ENCODE measurements at regions not wholly inside any gene's neighbourhood (a gene's known extent, or its start where the extent isn't known, plus 50 kb on each side); places are given as distances from the start of the nearest gene placed in this dataset.
"Not testable (repeated sequence)": the region's sequence is repeated elsewhere in the genome, so short reads cannot be mapped to it uniquely, and the experiment has no call there.

DNA sequence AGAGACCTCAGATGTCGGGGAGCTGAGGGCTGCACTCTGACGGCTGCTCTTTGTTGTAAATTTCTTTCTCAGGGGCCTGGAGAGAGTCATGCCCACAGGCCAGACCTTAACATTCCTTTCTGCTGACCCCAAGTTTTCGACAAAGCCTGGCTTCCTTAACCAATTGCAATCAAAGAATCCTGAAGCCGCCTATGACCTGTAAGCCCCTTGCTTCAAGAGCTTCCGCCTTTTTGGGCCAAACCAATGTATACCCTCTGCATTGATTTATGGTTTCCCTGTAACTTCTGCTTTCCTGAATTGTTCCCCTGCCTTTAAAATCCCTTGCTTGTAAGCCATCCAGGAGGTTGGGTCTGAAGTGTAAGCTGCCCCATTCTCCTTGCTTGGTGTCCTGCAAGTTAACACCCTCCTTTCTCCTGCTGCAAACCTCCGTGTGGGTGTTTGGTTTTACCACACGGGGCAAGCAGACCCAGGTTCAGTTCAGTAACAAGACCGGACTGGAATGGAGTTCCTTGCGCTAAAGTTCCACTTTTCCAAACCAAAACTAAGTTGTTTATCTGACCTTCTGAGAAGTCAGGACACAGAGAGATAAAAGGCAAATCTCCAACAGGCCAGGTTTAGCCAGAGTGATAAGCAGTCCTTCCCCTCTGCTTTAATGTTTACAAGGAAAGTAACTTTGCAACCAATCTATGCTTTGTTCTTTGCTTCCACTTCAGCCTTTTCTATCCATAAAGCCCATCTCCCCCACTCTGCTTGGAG, 141.6 kb downstream of the KCNJ12 start:
- no peak for DNase-seq

DNA sequence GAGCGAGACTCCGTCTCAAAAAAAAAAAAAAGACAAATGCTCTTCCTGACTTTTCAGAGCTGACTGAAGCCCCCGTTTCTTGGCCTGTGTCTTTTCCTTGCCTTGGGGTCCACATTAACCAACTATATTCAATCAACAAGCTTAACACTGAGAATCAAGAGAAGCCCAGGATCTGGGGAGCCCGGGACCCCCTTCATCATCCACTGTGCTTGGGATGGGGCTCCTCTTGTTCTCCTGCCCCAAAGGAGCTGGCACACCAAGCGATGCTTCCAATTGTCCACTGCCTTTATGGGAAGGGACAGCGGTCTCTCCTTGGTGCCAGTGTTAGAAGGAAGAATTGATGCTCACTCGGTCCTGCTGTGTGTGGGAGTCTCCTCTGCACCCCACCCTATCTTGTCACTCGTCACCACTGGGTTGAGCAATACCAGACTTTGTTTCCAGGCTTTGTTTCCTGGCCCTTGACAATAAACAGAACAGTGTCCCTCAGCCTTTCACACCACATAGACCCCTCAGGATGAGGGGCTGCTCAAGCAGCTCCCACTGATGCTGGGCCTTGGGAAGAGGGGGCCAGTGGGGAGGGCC, 146.7 kb downstream of the KCNJ12 start:
- no peak for DNase-seq

DNA sequence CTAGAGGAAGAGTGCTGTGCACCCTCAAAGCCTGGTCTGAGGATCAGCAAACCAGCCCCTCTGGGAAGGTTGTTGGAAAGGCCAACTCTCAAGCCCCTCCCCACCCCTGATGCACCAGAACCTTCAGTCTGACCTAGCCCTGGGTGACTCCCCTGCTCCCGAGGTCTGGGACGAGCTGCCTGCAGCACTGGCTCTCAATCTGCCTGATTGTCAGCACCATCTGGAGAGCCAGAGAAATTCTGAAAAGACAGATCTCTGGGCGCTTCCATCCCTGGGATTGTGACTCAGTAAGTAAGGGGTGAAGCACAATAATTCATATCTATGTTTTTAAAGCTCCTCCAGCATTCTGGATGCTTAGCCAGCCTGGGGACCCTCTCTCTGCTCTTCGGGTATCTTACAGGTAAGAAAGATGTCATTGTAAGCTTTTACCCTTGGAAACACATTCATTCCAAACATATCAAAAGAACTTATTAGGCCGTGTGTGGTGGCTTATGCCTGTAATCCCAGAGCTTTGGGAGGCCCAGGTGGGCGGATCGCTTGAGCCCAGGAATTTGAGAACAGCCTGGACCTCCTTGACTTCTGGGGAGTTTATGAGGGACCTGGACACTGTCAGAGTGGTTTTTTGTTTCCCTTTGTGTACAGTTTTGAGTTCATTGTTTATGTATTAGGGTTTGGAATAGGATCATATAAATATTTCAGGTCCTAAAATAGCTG, 147.5 kb downstream of the KCNJ12 start:
- DNase-seq: peak; percentile 37

DNA sequence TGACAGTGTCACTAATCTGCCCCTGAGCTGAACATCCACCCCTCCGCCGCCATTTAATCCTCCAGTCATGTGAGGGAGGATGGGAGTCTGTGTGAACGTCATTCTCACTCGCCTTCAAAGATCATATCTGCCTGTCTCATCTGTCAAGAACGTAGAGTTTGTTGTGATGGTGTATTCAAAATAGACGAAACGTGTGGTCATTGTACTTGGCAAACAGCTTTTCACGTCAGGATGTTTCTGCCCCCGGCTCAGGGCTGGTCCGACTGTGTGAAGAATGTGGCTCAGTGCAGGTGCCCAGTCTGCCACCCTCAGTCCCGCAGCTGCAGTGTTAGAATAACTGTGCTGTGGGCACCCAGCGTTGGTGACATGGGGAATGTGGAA, 148.0 kb downstream of the KCNJ12 start:
- peak; percentile 15 for DNase-seq

DNA sequence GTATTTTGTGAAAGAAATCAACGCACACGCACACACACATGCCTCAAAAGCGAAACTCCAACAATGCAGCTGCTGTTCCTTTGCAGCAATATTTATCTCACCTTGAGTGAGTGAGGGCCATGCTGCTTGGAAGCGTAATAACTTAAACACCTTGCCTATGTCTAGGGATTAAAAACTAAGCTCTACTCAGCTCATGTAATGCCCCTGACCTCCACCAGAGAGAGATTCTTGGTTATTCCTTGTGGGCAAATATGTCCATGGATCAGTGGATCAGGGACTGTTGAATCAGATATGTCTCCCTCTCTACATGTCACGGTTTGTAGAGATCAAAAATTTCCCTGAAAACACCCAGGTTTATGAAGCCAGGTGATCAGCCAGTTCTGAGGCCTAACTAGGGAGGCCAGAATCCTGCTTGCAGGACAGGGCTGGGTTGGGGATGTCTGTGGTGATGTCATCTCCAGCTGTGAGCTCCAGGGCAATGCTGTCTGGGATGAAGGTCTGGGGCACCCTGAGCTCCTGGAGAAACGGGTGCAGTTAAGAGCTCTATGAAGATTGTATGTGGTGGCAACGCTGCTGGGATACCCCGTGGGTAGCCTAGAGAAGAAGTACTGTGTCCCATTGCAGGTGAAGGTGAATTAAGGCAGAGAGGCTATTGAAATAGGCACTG, 149.4 kb downstream of the KCNJ12 start:
- DNase-seq: peak; percentile 7

DNA sequence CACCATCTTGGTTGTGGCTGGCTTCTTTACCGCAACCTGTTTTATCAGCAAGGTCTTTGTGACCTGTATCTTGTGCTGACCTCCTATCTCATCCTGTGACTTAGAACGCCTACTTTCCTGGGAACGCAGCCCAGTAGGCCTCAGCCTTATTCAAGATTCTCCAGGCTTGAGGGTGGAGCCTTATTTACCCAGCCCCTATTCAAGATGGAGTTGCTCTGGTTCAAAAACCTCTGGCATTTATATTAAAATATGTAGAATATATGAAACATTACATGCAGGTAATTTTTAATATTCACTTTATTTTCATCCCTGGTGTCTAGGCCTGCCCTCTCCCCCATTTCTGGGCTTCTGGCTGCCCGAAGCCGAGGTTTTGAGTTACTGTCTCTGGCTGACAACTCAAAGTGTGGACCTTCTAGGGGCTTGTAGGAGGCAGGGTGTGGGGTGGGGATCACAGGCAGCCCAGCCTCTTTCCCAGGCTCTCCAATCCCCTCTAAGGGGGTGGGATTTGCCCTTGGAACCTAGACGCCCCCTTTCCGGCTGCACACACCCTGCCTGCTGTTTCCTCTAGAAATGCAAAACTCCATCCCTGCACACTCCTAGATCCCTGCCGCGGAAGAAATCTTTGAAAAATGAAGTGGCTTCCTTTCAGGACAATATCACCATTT, 152.0 kb downstream of the KCNJ12 start:
- DNase-seq: no peak

DNA sequence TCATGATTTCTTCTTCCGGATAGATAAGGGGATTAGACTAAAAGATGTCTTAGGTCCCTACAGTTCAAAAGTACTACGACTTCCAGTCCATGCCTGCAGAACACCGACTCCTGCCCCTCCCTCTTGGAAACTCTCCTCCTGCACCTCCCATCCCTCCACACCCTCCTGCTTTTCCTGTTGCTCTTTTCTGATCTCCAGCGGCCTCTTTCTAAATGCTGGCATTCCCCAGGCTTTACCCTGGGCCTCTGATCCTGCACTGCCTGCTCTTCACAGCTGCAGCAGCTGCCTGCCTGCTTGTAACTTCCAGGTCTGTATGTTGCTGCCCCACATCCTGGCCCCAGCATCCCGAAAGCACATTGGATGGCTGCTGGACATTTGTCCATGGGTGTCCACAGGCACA, 154.2 kb downstream of the KCNJ12 start:
- DNase-seq: no peak

DNA sequence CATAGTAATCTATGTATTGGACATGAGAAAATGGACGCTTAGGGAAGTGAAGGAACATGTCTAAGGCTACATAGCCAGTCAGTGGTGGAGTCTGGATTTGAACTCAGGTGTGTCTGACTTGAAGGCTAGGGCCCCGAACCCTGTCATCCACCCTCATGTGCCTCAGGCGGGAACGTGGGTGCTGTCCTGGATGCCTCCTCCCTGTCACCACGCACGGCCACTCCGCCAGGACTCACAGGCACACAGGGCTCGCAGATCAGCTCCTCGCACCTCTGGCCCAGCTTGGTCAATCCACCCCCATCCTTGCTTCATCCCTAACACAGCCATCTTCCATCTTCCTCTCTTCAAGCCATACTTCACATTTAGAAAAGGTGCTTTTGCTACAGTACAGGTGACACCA, 154.7 kb downstream of the KCNJ12 start:
- DNase-seq: no peak

DNA sequence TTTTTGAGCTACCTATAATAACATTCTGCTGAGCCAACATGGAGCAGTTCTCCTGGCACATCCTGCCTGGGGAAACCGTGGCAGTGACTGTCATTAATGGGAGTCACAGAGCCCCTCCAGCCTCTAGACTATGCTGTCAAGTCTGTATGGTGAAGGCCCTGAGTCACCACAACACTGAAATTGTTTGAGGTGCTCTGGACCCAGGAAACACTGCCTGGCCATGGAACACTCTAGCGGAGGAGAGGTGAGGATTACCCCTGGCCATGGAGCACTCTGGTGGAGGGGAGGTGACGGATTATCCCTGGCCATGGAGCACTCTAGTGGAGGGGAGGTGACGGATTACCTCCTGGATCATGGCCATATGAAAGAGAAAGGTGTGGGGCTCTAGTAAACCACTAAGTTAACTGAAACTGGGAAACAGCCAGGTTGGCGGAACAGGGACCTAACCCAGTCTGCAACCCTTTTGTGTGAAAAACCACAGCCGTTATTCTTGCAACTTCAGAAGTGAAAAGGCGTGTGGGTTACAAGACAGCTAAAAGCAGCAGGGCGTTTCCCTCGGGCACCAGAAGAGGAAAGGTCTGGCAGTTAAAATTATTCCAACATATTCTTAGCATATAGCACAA, 156.7 kb downstream of the KCNJ12 start:
- no peak for DNase-seq

DNA sequence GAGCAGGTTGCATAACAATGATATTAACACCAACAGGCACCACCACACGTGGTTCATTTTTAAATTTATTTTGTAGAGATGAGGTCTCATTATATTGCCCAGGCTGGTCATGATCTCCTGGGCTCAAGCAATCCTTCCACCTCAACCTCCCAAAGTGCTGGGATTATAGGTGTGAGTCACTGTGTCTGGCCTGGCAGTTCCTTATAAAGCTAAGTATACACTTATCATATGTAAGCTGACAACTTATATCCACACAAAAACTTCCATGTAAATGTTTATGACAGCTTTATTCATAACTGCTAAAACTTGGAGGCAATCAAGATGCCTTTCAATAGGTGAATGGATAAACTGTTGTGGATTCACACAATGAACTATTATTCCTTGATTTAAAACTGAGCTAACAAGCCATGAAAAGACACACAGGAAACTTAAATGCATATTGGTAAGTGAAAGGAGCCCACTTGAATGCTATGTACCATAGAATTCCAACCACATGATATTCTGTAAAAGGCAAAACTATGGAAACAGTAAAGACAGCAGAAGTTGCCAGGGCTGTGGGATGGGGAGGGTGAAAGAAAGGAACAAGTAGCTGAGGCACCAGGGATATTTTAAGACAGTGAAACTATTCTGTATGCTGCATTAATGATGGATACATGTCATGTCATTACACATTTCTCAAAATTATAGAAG, 156.5 kb upstream of the KCNJ18 start:
- DNase-seq: no peak

DNA sequence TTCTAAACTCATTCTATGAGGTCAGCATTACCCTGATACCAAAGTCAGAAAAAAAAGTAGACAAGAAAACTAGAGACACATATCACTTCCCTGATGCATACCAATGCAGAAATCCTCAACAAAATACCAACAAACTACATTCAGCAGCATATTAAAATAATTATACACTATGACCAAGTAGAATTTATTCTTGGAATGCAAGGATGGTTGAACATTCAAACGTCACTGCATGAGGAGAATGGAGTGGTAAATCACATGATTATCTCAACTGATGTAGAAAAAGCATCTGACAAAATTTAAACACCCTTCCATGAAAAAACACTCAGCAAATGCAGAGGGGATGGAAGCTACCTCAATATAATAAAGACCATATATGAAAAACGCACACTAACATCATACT, 155.0 kb upstream of the KCNJ18 start:
- DNase-seq: no peak

DNA sequence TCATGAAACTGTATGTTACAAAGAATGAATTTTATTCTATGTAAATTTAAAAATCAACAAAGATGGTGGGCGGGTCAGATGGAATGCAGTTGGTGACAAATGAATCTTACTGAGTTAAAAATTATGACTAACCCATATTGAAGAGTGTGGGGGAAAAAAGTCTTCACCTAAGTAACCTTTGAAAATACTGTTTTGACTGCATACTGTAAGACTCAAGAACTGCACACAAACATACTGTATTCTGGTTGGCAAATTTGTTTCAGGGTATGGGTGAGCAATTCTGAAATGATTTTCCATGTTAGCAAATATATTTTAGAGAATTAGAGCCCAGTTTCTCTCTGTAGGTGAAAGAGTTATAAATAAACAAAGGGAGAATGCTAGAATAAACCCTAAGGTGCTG, 153.7 kb upstream of the KCNJ18 start:
- DNase-seq: no peak

DNA sequence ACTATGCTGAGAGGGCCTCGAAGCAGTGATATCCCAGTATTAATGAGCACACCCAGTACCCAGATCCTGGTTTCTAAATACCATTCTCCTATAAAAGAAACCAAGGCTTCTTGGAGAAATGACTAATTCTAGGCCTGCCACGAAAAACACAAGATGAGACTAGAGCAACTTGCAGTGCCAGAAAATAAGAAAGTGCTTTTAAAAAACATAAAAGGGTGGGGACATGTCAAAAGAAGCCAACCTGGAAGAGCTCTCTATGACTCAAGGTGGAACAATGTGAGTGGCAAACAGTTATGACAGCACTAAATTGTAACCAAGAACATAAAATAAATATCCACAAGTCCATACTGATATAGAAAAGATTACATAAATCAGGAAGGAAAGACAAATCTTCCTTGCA, 153.2 kb upstream of the KCNJ18 start:
- no peak for DNase-seq

DNA sequence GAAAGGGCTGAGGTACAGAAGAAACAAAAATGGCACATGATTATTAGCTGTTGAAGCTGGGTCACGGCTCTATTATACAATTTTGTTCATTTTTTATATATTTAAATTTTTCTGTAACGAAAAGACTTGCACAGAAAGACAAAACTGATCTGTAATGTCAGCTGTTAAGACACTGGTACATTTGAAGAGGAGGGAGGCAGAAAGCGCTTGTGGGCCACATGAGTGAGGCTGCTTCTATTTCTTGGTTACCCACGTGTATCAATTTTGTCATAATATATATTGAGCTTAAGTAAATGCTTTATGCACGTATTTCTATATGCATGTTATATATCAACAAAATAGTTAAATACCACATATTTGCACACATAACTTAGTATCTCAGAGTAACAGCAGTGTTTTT, 151.8 kb upstream of the KCNJ18 start:
- DNase-seq: no peak

DNA sequence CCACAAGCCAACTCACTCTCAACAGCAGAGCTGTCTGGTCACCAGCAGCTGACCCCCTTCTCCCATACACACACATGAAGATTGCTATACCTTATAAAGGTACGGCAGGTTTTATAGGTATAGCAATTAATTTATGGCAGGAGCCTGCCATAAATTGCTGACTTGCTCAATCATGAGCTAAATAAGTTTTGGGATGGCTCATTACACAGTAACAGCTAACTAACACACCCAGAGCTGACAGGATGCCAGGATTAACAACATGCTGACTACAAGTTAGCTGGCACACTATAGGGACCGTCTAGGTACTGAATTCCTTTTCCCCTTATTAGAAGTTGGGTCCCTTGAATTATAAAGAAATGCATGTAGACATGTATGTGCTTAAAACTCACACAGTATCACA, 150.3 kb upstream of the KCNJ18 start:
- DNase-seq: no peak

DNA sequence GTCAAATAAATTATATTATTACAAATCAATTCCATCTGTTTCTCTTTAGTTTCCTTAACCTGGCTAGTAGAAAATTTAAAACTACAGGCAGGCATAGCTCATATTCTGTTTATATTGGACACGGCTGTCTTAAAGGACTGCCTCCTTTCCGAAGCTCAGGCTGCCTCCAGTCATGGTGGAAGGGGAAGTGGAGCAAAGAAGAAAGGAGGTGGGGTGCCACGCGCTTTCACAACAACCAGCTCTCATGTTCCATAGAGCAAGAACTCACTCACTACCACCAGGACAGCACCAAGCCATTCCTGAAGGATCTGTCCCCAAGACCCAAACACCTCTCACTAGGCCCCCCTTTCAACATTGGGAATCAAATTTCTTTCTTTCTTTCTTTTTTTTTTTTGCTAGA, 149.3 kb upstream of the KCNJ18 start:
- DNase-seq: no peak

DNA sequence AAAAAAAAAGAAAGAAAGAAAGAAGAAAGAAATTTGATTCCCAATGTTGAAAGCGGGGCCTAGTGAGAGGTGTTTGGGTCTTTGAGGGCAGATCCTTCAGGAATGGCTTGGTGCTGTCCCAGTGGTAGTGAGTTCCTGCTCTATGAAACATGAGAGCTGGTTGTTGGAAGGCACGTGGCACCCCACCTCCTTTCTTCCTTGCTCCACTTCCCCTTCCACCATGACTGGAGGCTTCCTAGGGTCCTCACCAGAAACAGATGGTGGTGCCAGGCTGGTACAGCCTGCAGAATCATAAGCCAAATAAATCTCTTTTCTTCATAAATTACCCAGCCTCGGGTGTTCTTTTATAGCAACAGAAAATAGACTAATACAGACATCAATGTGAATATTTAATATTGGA, 147.3 kb upstream of the KCNJ18 start:
- peak; percentile 0 for DNase-seq

DNA sequence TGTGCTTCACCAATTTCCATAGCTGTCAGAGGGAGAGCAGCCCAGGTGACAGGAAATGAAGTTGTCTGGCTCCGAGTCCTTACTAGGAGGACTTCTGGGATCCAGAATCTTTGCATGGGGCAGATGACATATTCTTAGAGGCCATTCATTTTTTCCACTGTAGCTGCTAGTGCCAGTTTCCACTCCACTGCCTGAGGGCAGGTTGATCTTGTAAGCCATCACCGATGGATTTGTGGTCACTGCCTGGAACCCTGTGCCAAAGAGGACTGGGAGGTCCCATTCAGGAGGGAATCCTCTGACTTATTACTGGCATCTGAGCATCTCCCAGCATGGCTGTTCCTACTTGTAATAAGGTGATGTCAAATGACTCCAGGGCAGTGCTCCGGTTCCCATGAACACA, 144.1 kb upstream of the KCNJ18 start:
- no peak for DNase-seq

DNA sequence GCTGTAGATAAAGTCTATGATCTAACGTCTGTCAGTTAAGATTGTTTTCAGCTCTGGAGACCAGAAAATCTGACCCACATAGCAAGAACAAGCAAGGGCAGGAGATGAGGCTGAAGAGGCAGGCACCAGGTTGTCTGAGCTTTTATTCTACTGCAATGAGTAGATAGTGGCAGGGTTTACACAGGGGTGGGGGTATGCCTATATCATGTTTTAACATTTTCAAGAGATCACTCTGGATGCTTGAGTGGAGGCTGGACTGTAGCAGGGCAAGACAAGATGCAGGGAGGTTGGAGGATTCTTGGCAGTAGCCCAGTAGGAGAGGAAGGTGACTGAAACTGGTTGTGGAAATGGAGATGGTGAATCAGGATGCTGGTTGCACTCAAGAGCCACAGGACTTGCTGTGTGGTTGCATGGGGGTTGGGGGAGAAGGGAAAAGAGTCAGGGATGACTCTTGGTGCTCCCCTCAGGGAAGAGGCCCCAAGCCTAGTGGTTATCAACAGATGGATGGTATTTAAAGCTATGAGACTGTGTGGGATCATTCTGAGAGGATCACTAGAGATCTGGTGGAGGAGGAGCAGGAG, 143.1 kb upstream of the KCNJ18 start:
- no peak for DNase-seq

DNA sequence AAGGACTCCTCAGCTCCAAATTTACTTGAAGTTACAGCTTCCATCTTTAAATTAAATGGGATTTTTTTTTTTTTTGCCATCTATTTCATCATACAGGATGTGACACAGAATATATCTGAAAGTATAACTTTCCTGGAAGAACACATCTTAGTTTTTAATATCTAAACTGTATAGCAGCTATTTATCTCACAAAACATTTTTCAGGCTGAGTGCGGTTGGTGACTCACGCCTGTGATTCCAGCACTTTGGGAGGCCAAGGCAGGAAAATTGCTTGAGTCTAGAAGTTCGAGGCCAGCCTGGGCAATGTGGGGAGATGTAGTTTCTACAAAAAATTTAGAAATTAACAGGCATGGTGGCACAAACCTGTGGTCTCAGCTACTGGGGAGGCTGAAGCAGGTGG, 142.3 kb upstream of the KCNJ18 start:
- DNase-seq: not testable (repeated sequence)

DNA sequence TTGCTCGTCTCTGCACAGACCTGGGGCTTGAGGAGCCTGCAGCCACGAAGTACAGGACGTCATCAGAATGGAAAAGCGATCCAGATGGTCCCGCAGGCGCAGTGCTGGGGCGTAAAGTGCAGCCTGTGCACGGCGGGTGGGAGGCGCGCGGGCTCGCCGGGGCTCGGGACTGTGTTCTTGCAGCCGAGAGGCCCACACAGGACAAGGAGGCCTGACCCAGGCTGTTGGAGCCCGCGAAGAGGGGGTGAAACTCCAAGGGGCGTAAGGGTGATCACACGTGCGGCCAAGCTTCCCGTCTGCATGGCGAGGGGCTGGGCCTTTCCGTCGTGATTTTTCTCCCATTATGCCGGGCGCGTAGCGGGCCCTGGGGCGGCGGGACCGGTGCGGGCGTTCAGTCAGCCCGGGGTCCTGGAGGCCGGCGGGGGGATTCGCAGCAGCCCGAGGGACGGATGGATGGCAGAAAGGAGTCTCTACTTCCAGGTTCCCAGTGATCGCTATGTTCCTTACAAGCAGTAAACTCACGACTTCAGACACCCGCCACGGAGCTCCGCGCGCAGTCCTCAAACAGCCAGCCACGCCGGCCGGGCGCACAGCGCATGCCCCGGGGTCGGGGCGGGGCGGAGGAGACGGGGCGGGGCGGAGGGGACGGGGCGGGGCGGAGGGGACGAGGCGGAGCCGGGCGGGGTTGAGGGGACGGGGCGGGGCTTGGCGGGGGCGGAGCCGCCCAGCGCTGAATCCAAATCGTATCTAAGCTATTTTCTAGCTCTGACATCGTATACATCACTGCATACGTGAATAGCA, 141.0 kb upstream of the KCNJ18 start:
- DNase-seq: peak; percentile 87

All from NCI-H2171 treated with DMSO at 0.1 percent for 48 hours (cell line).